ENCODE measurements at regions not wholly inside any gene's neighbourhood (a gene's known extent, or its start where the extent isn't known, plus 50 kb on each side); places are given as distances from the start of the nearest gene placed in this dataset.
A peak's percentile ranks its signal among the peaks of the same experiment; 100 is the strongest.

- Histone ChIP-seq H3K4me1 (peaks cover 0 to 20% (median 15%) of the 10 kb centered on the region in 4 donors), H3K4me3 (peak overlapping the region in 1 of 4 donors; percentile 21), H3K27me3 (no peaks in the 10 kb centered on the region), H3K27ac (replicated peaks in 1 of 4) (peak overlapping the region in 1 of 4 donors; percentile 23), H3K36me3 (no peaks in the 10 kb centered on the region), H3K9me3 (peaks cover 0 to 4% (median 2%) of the 10 kb centered on the region in 4 donors)
- DNase-seq (ENCODE audit: extremely low spot score) = no peak
- intact Hi-C loops (cut with DNase I) = no loop called here
- 33% methylated on average over 3 of the region's 3 CpGs for WGBS
- TF ChIP-seq CTCF (IDR thresholded peaks at IDR 0.05) = no peak
- TF ChIP-seq EP300 (IDR thresholded peaks at IDR 0.05) = no peak
- TF ChIP-seq POLR2AphosphoS5 (IDR thresholded peaks at IDR 0.05) = no peak
- no peak for TF ChIP-seq POLR2A (IDR thresholded peaks at IDR 0.05; ENCODE audit: low read depth)
These were observed 583.4 kb downstream of the BCKDHB start for GRCh38 chr6:80689716-80690395.

GRCh38 chr6:80679992-80680391 is 573.5 kb downstream of the BCKDHB start:
- Histone ChIP-seq H3K9me3 (peaks cover 0 to 8% (median 4%) of the 10 kb centered on the region in 4 donors), H3K27ac (replicated peaks in 1 of 4) (no peak overlapping the region), H3K27me3 (no peaks in the 10 kb centered on the region), H3K4me3 (no peak overlapping the region), H3K36me3 (no peaks in the 10 kb centered on the region), H3K4me1 (no peaks in the 10 kb centered on the region)
- 78% methylated on average over 2 of the region's 2 CpGs for WGBS
- TF ChIP-seq EP300 (IDR thresholded peaks at IDR 0.05) (no peak), POLR2A (IDR thresholded peaks at IDR 0.05; ENCODE audit: low read depth) (no peak), CTCF (IDR thresholded peaks at IDR 0.05) (no peak), POLR2AphosphoS5 (IDR thresholded peaks at IDR 0.05) (no peak)
- intact Hi-C loops (cut with DNase I) = no loop called here
- no peak for DNase-seq (ENCODE audit: extremely low spot score)

GRCh38 chr6:80676386-80676785 is 569.9 kb downstream of the BCKDHB start:
- H3K4me1 ChIP-seq = no peaks in the 10 kb centered on the region
- peaks cover 0 to 8% (median 4%) of the 10 kb centered on the region in 4 donors for H3K9me3 ChIP-seq
- H3K27ac ChIP-seq (replicated peaks in 1 of 4) = no peak overlapping the region
- no peak for DNase-seq (ENCODE audit: extremely low spot score)
- no peaks in the 10 kb centered on the region for H3K36me3 ChIP-seq
- H3K27me3 ChIP-seq = no peaks in the 10 kb centered on the region
- intact Hi-C loops (cut with DNase I) = no loop called here
- no peak overlapping the region for H3K4me3 ChIP-seq
- no peak for TF ChIP-seq EP300 (IDR thresholded peaks at IDR 0.05)
- no peak for TF ChIP-seq POLR2A (IDR thresholded peaks at IDR 0.05; ENCODE audit: low read depth)
- TF ChIP-seq POLR2AphosphoS5 (IDR thresholded peaks at IDR 0.05) = no peak
- no peak for TF ChIP-seq CTCF (IDR thresholded peaks at IDR 0.05)
- WGBS = 90% methylated on average over 3 of the region's 3 CpGs

GRCh38 chr6:80674669-80675068 is 568.2 kb downstream of the BCKDHB start:
- Histone ChIP-seq H3K9me3 (peaks cover 0 to 8% (median 4%) of the 10 kb centered on the region in 4 donors), H3K27me3 (no peaks in the 10 kb centered on the region), H3K36me3 (no peaks in the 10 kb centered on the region), H3K4me3 (no peak overlapping the region), H3K27ac (replicated peaks in 1 of 4) (no peak overlapping the region), H3K4me1 (no peaks in the 10 kb centered on the region)
- no peak for DNase-seq (ENCODE audit: extremely low spot score)
- 96% methylated on average over 1 of the region's 1 CpG for WGBS
- intact Hi-C loops (cut with DNase I) = no loop called here
- no peak for TF ChIP-seq POLR2AphosphoS5 (IDR thresholded peaks at IDR 0.05)
- no peak for TF ChIP-seq POLR2A (IDR thresholded peaks at IDR 0.05; ENCODE audit: low read depth)
- TF ChIP-seq CTCF (IDR thresholded peaks at IDR 0.05) = no peak
- TF ChIP-seq EP300 (IDR thresholded peaks at IDR 0.05) = no peak

- peaks cover 0 to 8% (median 4%) of the 10 kb centered on the region in 4 donors for H3K9me3 ChIP-seq
- DNase-seq (ENCODE audit: extremely low spot score) = no peak
- no peaks in the 10 kb centered on the region for H3K4me1 ChIP-seq
- intact Hi-C loops (cut with DNase I) = no loop called here
- H3K27ac ChIP-seq (replicated peaks in 1 of 4) = no peak overlapping the region
- no peaks in the 10 kb centered on the region for H3K27me3 ChIP-seq
- H3K4me3 ChIP-seq = no peak overlapping the region
- no peak for TF ChIP-seq POLR2A (IDR thresholded peaks at IDR 0.05; ENCODE audit: low read depth)
- no peaks in the 10 kb centered on the region for H3K36me3 ChIP-seq
These were observed 566.9 kb downstream of the BCKDHB start for GRCh38 chr6:80673367-80673766.

Measured in esophagus muscularis mucosa (tissue), 4 donors.